ENCODE measurements at regions not wholly inside any gene's neighbourhood (a gene's known extent, or its start where the extent isn't known, plus 50 kb on each side); places are given as distances from the start of the nearest gene placed in this dataset.

DNA sequence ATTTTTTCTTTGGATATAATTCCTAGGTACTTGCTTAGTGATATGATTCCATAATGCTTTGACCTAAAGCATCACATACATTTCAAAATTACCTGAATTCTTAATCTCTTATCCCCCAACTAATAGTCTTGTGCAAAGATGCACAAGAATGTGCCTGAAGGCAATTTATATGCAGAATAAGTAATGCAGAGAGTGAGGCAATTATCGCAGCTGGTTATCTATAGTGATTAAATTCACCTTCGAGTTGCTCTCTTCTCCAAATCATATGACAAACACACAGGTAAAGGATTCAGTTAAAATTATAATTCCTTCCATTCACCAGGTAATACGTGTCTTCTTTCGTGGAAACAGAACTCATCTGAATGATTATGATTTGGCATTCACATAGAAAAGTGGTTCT is 717.3 kb downstream of the MRPL39 start:
- TF ChIP-seq EP300 (IDR thresholded peaks at IDR 0.05; ENCODE audit: borderline replicate concordance) = no peak
- TF ChIP-seq, protein P1, sequence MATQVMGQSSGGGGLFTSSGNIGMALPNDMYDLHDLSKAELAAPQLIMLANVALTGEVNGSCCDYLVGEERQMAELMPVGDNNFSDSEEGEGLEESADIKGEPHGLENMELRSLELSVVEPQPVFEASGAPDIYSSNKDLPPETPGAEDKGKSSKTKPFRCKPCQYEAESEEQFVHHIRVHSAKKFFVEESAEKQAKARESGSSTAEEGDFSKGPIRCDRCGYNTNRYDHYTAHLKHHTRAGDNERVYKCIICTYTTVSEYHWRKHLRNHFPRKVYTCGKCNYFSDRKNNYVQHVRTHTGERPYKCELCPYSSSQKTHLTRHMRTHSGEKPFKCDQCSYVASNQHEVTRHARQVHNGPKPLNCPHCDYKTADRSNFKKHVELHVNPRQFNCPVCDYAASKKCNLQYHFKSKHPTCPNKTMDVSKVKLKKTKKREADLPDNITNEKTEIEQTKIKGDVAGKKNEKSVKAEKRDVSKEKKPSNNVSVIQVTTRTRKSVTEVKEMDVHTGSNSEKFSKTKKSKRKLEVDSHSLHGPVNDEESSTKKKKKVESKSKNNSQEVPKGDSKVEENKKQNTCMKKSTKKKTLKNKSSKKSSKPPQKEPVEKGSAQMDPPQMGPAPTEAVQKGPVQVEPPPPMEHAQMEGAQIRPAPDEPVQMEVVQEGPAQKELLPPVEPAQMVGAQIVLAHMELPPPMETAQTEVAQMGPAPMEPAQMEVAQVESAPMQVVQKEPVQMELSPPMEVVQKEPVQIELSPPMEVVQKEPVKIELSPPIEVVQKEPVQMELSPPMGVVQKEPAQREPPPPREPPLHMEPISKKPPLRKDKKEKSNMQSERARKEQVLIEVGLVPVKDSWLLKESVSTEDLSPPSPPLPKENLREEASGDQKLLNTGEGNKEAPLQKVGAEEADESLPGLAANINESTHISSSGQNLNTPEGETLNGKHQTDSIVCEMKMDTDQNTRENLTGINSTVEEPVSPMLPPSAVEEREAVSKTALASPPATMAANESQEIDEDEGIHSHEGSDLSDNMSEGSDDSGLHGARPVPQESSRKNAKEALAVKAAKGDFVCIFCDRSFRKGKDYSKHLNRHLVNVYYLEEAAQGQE (IDR thresholded peaks at IDR 0.05; ENCODE audit: low read depth) = no peak
- no peak for TF ChIP-seq EGR1 (IDR thresholded peaks at IDR 0.05)
- TF ChIP-seq, protein P2, sequence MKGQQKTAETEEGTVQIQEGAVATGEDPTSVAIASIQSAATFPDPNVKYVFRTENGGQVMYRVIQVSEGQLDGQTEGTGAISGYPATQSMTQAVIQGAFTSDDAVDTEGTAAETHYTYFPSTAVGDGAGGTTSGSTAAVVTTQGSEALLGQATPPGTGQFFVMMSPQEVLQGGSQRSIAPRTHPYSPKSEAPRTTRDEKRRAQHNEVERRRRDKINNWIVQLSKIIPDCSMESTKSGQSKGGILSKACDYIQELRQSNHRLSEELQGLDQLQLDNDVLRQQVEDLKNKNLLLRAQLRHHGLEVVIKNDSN (IDR thresholded peaks at IDR 0.05) = no peak
- no peak for TF ChIP-seq FOXM1 (IDR thresholded peaks at IDR 0.05; ENCODE audit: borderline replicate concordance, low read depth)
- TF ChIP-seq TAF1 (IDR thresholded peaks at IDR 0.05; ENCODE audit: low read depth) = no peak
- TF ChIP-seq RAD21 (IDR thresholded peaks at IDR 0.05; ENCODE audit: low read depth) = no peak

DNA sequence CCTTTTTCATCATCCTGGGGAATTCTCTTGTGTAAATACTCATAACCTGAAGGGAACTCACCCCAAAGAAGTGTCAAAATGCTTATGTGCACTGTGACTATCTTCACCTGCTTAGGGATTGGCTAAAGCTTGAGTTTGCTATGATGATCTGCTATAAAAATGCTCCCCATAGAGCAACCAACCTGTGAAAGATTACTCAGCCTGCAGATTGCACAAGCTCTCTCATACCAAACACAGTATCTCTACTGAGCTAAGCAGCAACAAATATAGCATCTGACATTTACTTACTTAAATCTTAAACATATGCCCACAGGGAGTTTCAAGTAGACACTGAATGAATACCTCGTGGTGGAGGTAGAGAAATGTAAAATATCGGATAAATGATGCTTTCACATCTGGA is 725.8 kb downstream of the MRPL39 start:
- no peak for TF ChIP-seq NFIC (IDR thresholded peaks at IDR 0.05)
- TF ChIP-seq RAD21 (IDR thresholded peaks at IDR 0.05; ENCODE audit: low read depth) = no peak

DNA sequence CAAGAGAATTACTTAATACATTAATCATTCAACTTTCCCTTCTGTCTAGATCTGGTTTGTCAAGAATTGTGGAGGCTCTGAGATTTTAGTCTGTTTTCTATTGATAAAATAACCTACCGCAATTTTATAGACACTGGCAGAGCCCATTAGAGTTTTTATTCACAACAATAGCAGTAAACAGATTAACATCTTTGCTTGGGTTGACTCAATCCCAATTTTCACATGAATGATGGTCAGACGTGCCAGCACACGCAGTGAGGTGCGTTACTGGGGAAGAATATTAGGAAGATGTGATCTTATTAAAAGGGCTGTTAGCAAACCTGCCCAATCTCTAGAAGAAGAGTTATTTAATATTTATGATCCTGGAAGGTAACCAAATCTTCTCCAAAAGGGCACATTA is 736.6 kb downstream of the MRPL39 start:
- TF ChIP-seq YY1 (IDR thresholded peaks at IDR 0.05; ENCODE audit: low read depth) (no peak), TCF12 (IDR thresholded peaks at IDR 0.05; ENCODE audit: low read depth) (no peak), TEAD4 (IDR thresholded peaks at IDR 0.05) (no peak)
- TF ChIP-seq, protein P1 (IDR thresholded peaks at IDR 0.05; ENCODE audit: low read depth) = no peak

DNA sequence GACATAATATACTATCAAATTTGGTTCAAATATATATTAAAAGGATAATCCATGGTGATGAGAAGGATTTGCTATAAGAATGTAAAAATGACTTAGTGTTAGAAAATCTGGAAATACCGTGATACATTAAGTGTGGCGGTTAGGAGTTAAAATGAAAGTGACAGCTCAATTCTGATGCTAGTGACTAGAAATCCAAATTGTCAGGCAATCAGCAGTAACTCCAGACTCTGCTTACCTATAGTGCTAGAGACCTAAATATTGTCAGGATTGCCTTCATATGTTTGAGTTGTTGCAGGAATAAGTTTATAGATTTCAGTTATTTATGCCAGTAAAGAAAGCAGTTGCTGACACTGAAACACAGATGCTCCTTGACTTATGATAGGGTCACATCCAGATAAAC is 737.4 kb downstream of the MRPL39 start:
- TF ChIP-seq YY1 (IDR thresholded peaks at IDR 0.05; ENCODE audit: low read depth) = no peak
- no peak for TF ChIP-seq EGR1 (IDR thresholded peaks at IDR 0.05)
- no peak for TF ChIP-seq NFIC (IDR thresholded peaks at IDR 0.05)
- TF ChIP-seq CREB1 (IDR thresholded peaks at IDR 0.05; ENCODE audit: low read depth) = no peak
- TF ChIP-seq, protein P2 (IDR thresholded peaks at IDR 0.05) = no peak
- TF ChIP-seq FOXM1 (IDR thresholded peaks at IDR 0.05; ENCODE audit: borderline replicate concordance, low read depth) = no peak
- TF ChIP-seq CEBPB (IDR thresholded peaks at IDR 0.05) = no peak
- TF ChIP-seq TEAD4 (IDR thresholded peaks at IDR 0.05) = no peak
- TF ChIP-seq ZBTB7A (IDR thresholded peaks at IDR 0.05; ENCODE audit: low read depth) = no peak
- no peak for TF ChIP-seq RAD21 (IDR thresholded peaks at IDR 0.05; ENCODE audit: low read depth)

DNA sequence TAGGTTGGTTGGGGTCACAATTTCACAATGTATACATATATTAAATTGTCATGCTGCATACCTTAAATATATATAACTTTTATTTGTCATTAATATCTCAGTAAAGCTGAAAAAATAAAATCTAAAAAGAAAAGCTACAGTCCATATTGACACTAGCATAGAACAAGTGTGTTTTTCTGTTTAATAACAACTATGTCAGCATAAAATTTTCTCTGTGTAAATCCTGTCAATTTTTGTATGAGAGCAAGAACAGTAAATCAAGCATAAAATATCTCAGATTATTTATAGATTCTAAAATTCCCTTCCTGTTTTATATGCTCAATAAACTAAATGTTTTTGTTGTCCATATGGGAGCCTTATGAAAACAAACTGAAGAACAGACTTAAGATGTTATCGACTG is 739.2 kb downstream of the MRPL39 start:
- TF ChIP-seq CREB1 (IDR thresholded peaks at IDR 0.05; ENCODE audit: low read depth) = no peak
- TF ChIP-seq TEAD4 (IDR thresholded peaks at IDR 0.05) = no peak
- no peak for TF ChIP-seq TCF12 (IDR thresholded peaks at IDR 0.05; ENCODE audit: low read depth)
- no peak for TF ChIP-seq FOXM1 (IDR thresholded peaks at IDR 0.05; ENCODE audit: borderline replicate concordance, low read depth)
- TF ChIP-seq EGR1 (IDR thresholded peaks at IDR 0.05) = no peak
- TF ChIP-seq YY1 (IDR thresholded peaks at IDR 0.05; ENCODE audit: low read depth) = no peak

DNA sequence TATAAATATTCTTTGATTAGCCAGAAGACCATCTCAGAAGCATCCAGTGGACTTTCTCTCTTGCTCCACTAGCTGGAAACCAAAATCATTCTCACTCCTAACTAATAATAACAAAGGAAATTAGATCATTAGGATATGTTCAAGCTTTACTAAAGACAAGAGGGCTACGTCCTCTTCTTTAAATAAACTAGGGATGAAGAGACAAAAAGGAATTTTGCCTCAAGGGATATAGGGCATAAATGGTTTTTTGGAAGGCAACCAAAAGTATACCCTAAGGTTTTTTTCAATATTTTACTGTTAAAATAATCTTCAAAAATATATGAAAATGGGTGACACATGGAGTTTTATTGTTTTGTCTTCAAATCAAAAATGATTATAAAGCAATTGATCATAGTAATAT is 745.8 kb downstream of the MRPL39 start:
- TF ChIP-seq EGR1 (IDR thresholded peaks at IDR 0.05) (no peak), CEBPB (IDR thresholded peaks at IDR 0.05) (no peak), ZBTB7A (IDR thresholded peaks at IDR 0.05; ENCODE audit: low read depth) (no peak), TEAD4 (IDR thresholded peaks at IDR 0.05) (no peak), FOXM1 (IDR thresholded peaks at IDR 0.05; ENCODE audit: borderline replicate concordance, low read depth) (no peak), RAD21 (IDR thresholded peaks at IDR 0.05; ENCODE audit: low read depth) (no peak), YY1 (IDR thresholded peaks at IDR 0.05; ENCODE audit: low read depth) (no peak), NFIC (IDR thresholded peaks at IDR 0.05) (no peak), EP300 (IDR thresholded peaks at IDR 0.05; ENCODE audit: borderline replicate concordance) (no peak), TAF1 (IDR thresholded peaks at IDR 0.05; ENCODE audit: low read depth) (no peak)
- TF ChIP-seq, protein P1 (IDR thresholded peaks at IDR 0.05; ENCODE audit: low read depth) = no peak
- TF ChIP-seq, protein P2 (IDR thresholded peaks at IDR 0.05) = no peak
- TF ChIP-seq, protein P3, sequence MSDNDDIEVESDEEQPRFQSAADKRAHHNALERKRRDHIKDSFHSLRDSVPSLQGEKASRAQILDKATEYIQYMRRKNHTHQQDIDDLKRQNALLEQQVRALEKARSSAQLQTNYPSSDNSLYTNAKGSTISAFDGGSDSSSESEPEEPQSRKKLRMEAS (IDR thresholded peaks at IDR 0.05) = no peak
